Activated naive CD8-positive, alpha-beta T cell treated with anti-CD3 and anti-CD28 coated beads for 36 hours (primary cell): ENCODE measurements at regions not wholly inside any gene's neighbourhood (a gene's known extent, or its start where the extent isn't known, plus 50 kb on each side); places are given as distances from the start of the nearest gene placed in this dataset.

Source experiments
- DNase-seq: peaks from one replicate; pipeline ENCODE4 v3.0.0; 2021
- H3K27ac Mint-ChIP-seq: one replicate; pipeline ENCODE4 v1.8.0; 2022; ENCODE audit warnings: mild to moderate bottlenecking, moderate library complexity, mixed read lengths
- H3K27me3 Mint-ChIP-seq: one replicate; pipeline ENCODE4 v1.8.0; 2022; ENCODE audit warnings: mild to moderate bottlenecking, mixed read lengths
- H3K36me3 Mint-ChIP-seq: one replicate; pipeline ENCODE4 v1.8.0; 2021; ENCODE audit warnings: mild to moderate bottlenecking, mixed read lengths
- H3K4me1 Mint-ChIP-seq: one replicate; pipeline ENCODE4 v1.8.0; 2021; ENCODE audit warnings: mixed read lengths
- H3K4me3 Mint-ChIP-seq: one replicate; pipeline ENCODE4 v1.8.0; 2022; ENCODE audit warnings: mild to moderate bottlenecking, moderate library complexity, mixed read lengths
- H3K9me3 Mint-ChIP-seq: one replicate; pipeline ENCODE4 v1.8.0; 2022; ENCODE audit warnings: mixed read lengths

GRCh38 chr14:97271451-97271960, 474.3 kb downstream of the VRK1 start:
- no peaks in the 10 kb centered on the region for H3K9me3 Mint-ChIP-seq
- H3K4me1 Mint-ChIP-seq = peaks cover 13% of the 10 kb centered on the region
- no peaks in the 10 kb centered on the region for H3K36me3 Mint-ChIP-seq
- H3K27ac Mint-ChIP-seq = no peak overlapping the region
- DNase-seq = no peak
- H3K27me3 Mint-ChIP-seq = no peaks in the 10 kb centered on the region
- no peak overlapping the region for H3K4me3 Mint-ChIP-seq

GRCh38 chr14:97273540-97273939, 476.4 kb downstream of the VRK1 start:
- peaks cover 16% of the 10 kb centered on the region for H3K4me1 Mint-ChIP-seq
- no peaks in the 10 kb centered on the region for H3K36me3 Mint-ChIP-seq
- no peak for DNase-seq
- no peak overlapping the region for H3K4me3 Mint-ChIP-seq
- no peak overlapping the region for H3K27ac Mint-ChIP-seq
- peaks cover 7% of the 10 kb centered on the region for H3K27me3 Mint-ChIP-seq
- H3K9me3 Mint-ChIP-seq = no peaks in the 10 kb centered on the region

DNA sequence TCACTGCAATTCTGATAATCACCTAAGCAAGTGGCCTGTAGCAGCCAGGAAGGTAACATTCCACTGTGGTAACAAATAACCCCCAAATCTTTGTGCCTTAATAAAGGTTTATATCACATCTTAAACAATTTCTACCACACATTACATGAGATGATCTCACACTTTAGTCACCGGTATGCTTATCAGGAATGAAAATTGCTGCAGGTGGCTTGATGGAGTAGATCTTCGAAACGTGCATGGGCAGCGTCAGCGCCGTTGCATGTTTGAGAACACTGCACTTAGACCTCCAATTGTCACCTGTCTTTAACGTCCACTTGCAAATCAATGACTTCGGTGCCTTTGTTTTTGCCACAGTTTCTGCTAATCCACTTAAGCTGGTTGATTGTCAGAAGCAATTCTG, 477.4 kb downstream of the VRK1 start:
- no peak for DNase-seq
- Mint-ChIP-seq H3K36me3 (no peaks in the 10 kb centered on the region), H3K4me1 (peaks cover 16% of the 10 kb centered on the region), H3K9me3 (no peaks in the 10 kb centered on the region), H3K27ac (no peak overlapping the region), H3K27me3 (peaks cover 7% of the 10 kb centered on the region), H3K4me3 (no peak overlapping the region)

DNA sequence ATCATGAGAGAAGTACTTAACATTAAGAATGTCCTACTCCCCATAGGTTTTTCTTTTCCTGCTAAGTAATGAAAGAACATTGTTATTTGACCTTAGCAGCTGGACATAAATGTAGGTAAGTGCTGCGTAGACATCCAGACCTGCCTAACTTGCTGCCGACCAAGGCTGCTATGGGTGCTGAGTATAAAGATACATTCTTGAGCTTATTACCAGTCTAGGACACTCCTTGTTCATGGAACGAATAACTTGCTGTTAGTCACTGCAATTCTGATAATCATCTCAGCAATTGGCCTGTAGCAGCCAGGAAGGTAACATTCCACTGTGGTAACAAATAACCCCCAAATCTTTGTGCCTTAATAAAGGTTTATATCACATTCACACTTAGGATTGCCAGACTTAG, 478.1 kb downstream of the VRK1 start:
- no peak for DNase-seq
- no peaks in the 10 kb centered on the region for H3K36me3 Mint-ChIP-seq
- H3K27me3 Mint-ChIP-seq = peaks cover 7% of the 10 kb centered on the region
- no peak overlapping the region for H3K27ac Mint-ChIP-seq
- H3K4me3 Mint-ChIP-seq = no peak overlapping the region
- peaks cover 16% of the 10 kb centered on the region for H3K4me1 Mint-ChIP-seq
- H3K9me3 Mint-ChIP-seq = no peaks in the 10 kb centered on the region

GRCh38 chr14:97276573-97276972, 479.4 kb downstream of the VRK1 start:
- Mint-ChIP-seq H3K9me3 (no peaks in the 10 kb centered on the region), H3K36me3 (no peaks in the 10 kb centered on the region), H3K27ac (no peak overlapping the region), H3K4me3 (no peak overlapping the region), H3K4me1 (peaks cover 16% of the 10 kb centered on the region), H3K27me3 (peaks cover 7% of the 10 kb centered on the region)
- DNase-seq = no peak

GRCh38 chr14:97277711-97278110, 480.5 kb downstream of the VRK1 start:
- peaks cover 16% of the 10 kb centered on the region for H3K4me1 Mint-ChIP-seq
- peaks cover 7% of the 10 kb centered on the region for H3K27me3 Mint-ChIP-seq
- H3K9me3 Mint-ChIP-seq = no peaks in the 10 kb centered on the region
- no peak for DNase-seq
- no peaks in the 10 kb centered on the region for H3K36me3 Mint-ChIP-seq
- no peak overlapping the region for H3K27ac Mint-ChIP-seq
- no peak overlapping the region for H3K4me3 Mint-ChIP-seq

- DNase-seq = no peak
- Mint-ChIP-seq H3K27ac (no peak overlapping the region), H3K36me3 (no peaks in the 10 kb centered on the region), H3K9me3 (no peaks in the 10 kb centered on the region), H3K4me3 (no peak overlapping the region), H3K4me1 (peaks cover 16% of the 10 kb centered on the region), H3K27me3 (peaks cover 7% of the 10 kb centered on the region)
Observed at GRCh38 chr14:97280526-97280925, 483.3 kb downstream of the VRK1 start.

- no peak for DNase-seq
- H3K9me3 Mint-ChIP-seq = no peaks in the 10 kb centered on the region
- peaks cover 7% of the 10 kb centered on the region for H3K27me3 Mint-ChIP-seq
- H3K36me3 Mint-ChIP-seq = no peaks in the 10 kb centered on the region
- H3K27ac Mint-ChIP-seq = no peak overlapping the region
- no peak overlapping the region for H3K4me3 Mint-ChIP-seq
- H3K4me1 Mint-ChIP-seq = peaks cover 4% of the 10 kb centered on the region
Observed at GRCh38 chr14:97281741-97282140, 484.6 kb downstream of the VRK1 start.

DNA sequence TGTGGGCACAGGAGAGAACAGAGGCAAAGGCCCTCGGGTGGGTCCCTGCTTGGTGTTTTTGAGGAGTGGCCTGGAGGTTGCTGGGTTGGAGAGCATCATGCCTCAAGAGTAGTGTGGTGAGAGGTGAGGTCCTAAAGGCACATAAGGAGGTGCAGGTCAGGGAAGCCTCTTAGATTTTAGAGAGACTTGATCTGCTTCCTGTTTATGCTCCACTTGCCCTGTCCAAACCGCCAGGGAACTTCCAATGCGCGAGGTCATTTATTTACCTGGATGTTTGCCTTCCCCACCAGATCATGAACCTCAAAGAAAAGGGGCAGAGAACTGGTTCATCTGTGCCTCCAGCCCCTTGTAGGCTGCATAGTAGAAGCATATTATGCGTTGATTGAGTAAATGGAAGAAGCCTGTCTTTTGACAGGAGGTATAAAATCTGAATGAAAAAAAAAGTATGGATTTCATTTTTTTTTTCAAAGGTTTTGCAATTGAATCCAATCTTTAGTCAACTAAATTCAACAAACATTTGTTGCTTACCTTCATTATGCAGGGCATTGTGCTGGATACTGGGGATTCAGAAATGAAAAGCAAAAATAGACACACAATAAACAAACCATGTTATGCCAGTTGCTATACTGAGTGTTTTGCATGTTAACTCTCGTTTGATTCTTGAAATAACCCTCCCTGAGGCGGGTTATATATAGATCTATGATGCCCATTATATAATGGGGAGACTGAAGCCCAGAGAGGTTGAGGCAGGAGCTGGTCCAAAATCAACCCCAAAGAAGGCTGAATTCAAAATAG, 485.2 kb downstream of the VRK1 start:
- H3K4me1 Mint-ChIP-seq = no peaks in the 10 kb centered on the region
- H3K36me3 Mint-ChIP-seq = no peaks in the 10 kb centered on the region
- peaks cover 6% of the 10 kb centered on the region for H3K27me3 Mint-ChIP-seq
- no peak overlapping the region for H3K4me3 Mint-ChIP-seq
- H3K27ac Mint-ChIP-seq = no peak overlapping the region
- H3K9me3 Mint-ChIP-seq = no peaks in the 10 kb centered on the region
- DNase-seq = no peak

- Mint-ChIP-seq H3K4me1 (no peaks in the 10 kb centered on the region), H3K27me3 (peaks cover 4% of the 10 kb centered on the region), H3K36me3 (no peaks in the 10 kb centered on the region), H3K9me3 (no peaks in the 10 kb centered on the region), H3K27ac (no peak overlapping the region), H3K4me3 (no peak overlapping the region)
- no peak for DNase-seq
Observed at GRCh38 chr14:97283005-97283403, 485.8 kb downstream of the VRK1 start.

DNA sequence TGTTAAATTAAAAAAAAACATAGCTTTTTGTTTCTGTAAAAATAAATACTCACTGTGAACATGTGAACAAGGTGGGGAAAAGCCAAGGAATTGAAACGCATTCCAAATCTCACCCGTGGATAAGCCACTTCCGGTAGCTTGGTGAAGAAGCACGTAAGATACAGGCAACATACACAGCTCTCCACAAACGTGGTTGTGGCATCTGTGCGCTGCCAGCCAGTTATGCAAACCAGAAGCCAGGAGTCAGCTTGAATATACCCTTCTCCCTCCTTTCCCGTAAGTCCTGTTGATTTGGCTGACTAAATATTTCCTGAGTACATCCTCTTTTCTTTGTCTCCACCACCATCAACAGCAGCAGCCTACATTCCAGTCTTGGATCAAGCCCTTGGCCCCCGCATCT, 486.2 kb downstream of the VRK1 start:
- H3K4me1 Mint-ChIP-seq = no peaks in the 10 kb centered on the region
- no peak for DNase-seq
- H3K4me3 Mint-ChIP-seq = no peak overlapping the region
- H3K9me3 Mint-ChIP-seq = no peaks in the 10 kb centered on the region
- H3K36me3 Mint-ChIP-seq = no peaks in the 10 kb centered on the region
- H3K27ac Mint-ChIP-seq = no peak overlapping the region
- H3K27me3 Mint-ChIP-seq = peaks cover 5% of the 10 kb centered on the region

DNA sequence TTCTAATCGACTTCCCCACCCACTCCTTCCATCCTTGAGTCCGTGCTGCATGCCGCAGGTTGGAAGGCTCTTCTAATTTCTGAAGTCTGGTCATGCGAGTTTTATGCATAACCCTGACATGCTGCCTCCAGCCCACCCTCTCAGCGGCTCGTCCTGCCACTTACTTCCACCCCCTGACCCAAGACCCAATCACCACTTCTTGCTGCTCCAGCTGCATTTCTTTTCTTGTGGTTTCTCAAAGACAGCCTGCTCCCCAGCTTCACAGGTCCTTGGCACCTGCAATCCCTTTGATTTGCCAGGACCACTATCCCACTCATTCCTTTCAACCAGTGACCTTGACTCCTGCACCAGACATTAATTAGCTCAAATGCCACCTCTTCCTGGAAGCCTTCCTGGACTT, 486.7 kb downstream of the VRK1 start:
- H3K27me3 Mint-ChIP-seq = peaks cover 8% of the 10 kb centered on the region
- no peaks in the 10 kb centered on the region for H3K4me1 Mint-ChIP-seq
- H3K27ac Mint-ChIP-seq = no peak overlapping the region
- H3K4me3 Mint-ChIP-seq = no peak overlapping the region
- no peaks in the 10 kb centered on the region for H3K36me3 Mint-ChIP-seq
- no peaks in the 10 kb centered on the region for H3K9me3 Mint-ChIP-seq
- DNase-seq = no peak

GRCh38 chr14:97287956-97288355, 490.8 kb downstream of the VRK1 start:
- Mint-ChIP-seq H3K27ac (no peak overlapping the region), H3K27me3 (peaks cover 21% of the 10 kb centered on the region), H3K36me3 (no peaks in the 10 kb centered on the region), H3K4me1 (peaks cover 19% of the 10 kb centered on the region), H3K9me3 (no peaks in the 10 kb centered on the region), H3K4me3 (no peak overlapping the region)
- no peak for DNase-seq

- H3K9me3 Mint-ChIP-seq = no peaks in the 10 kb centered on the region
- H3K36me3 Mint-ChIP-seq = no peaks in the 10 kb centered on the region
- no peak overlapping the region for H3K4me3 Mint-ChIP-seq
- H3K27ac Mint-ChIP-seq = no peak overlapping the region
- H3K27me3 Mint-ChIP-seq = peaks cover 21% of the 10 kb centered on the region
- DNase-seq = no peak
- peaks cover 19% of the 10 kb centered on the region for H3K4me1 Mint-ChIP-seq
Observed at GRCh38 chr14:97290065-97290464, 492.9 kb downstream of the VRK1 start.

GRCh38 chr14:97290977-97291376, 493.8 kb downstream of the VRK1 start:
- H3K9me3 Mint-ChIP-seq = no peaks in the 10 kb centered on the region
- H3K27me3 Mint-ChIP-seq = peaks cover 21% of the 10 kb centered on the region
- no peak overlapping the region for H3K4me3 Mint-ChIP-seq
- H3K27ac Mint-ChIP-seq = no peak overlapping the region
- H3K4me1 Mint-ChIP-seq = peaks cover 19% of the 10 kb centered on the region
- no peaks in the 10 kb centered on the region for H3K36me3 Mint-ChIP-seq
- DNase-seq = no peak

- H3K9me3 Mint-ChIP-seq = no peaks in the 10 kb centered on the region
- DNase-seq = no peak
- no peak overlapping the region for H3K4me3 Mint-ChIP-seq
- H3K4me1 Mint-ChIP-seq = peaks cover 21% of the 10 kb centered on the region
- peaks cover 20% of the 10 kb centered on the region for H3K27me3 Mint-ChIP-seq
- H3K27ac Mint-ChIP-seq = no peak overlapping the region
- H3K36me3 Mint-ChIP-seq = no peaks in the 10 kb centered on the region
Observed at GRCh38 chr14:97293659-97294058, 496.5 kb downstream of the VRK1 start.
